Adrenal gland (tissue), 9 donors: ENCODE measurements at regions not wholly inside any gene's neighbourhood (a gene's known extent, or its start where the extent isn't known, plus 50 kb on each side); places are given as distances from the start of the nearest gene placed in this dataset.
"Not testable (repeated sequence)": the region's sequence is repeated elsewhere in the genome, so short reads cannot be mapped to it uniquely, and the experiment has no call there.

Experiments
- DNase-seq, 7 donors: peaks; one replicate each; pipeline ENCODE4 v3.0.0-alpha.2; 2019 to 2020
- H3K27ac ChIP-seq, 5 donors: fragments of 200-600 bp; sonication (generic) in 4 of 5; 1 replicate in 3 of 5; 2 replicates in 2 of 5; pipeline versions ENCODE4 v1.5.1 to v1.8.0; 2016 to 2020; ENCODE audit warnings: mild to moderate bottlenecking in 1 of 5
- H3K27me3 ChIP-seq: fragments of 200-600 bp; 2 replicates; pipeline ENCODE4 v1.8.0; 2021
- H3K36me3 ChIP-seq, 2 donors: fragments of 200-600 bp; replicated peaks in 1 of 2; 1 replicate in 1 of 2; 2 replicates in 1 of 2; pipeline versions ENCODE4 v1.5.1 to v1.8.0; 2018 to 2022
- H3K4me1 ChIP-seq, 2 donors: fragments of 200-600 bp; replicated peaks in 1 of 2; 1 replicate in 1 of 2; 2 replicates in 1 of 2; pipeline versions ENCODE4 v1.5.1 to v1.8.0; 2018 to 2021
- H3K4me3 ChIP-seq, 4 donors: fragments of 200-600 bp; sonication (generic) in 3 of 4; one replicate each; pipeline ENCODE4 v1.5.1; 2016 to 2018
- H3K9me3 ChIP-seq, 3 donors: fragments of 200-600 bp; sonication (generic) in 1 of 3; replicated peaks in 1 of 3; 1 replicate in 2 of 3; 2 replicates in 1 of 3; pipeline versions ENCODE4 v1.5.1 to v1.8.0; 2016 to 2021
- POLR2A ChIP-seq, 2 donors: fragments of 450-650 bp; IDR thresholded peaks; one replicate each; pipeline ENCODE4 v1.6.1; 2017; ENCODE audit warnings: antibody characterized with exemption in 2 of 2, mild to moderate bottlenecking in 2 of 2, moderate library complexity in 1 of 2
- WGBS, 4 donors: extraction: QIAGEN DNeasy Blood & Tissue Kit in 2 of 4; methylation state at CpG; one replicate each; pipeline versions ENCODE4 v1.1.5 to v1.1.7; 2013 to 2017; 5-methylcytosine and 5-hydroxymethylcytosine counted together
- intact Hi-C, 2 donors: fragments of 100-400 bp; cut with DNase I; formaldehyde crosslinking; loops; one replicate each; pipeline versions ENCODE4 v1.14.1 to v1.15.0; 2022 to 2023
- TF ChIP-seq, protein P1 (sequence below), 6 experiments: fragments of 450-650 bp in 4 of 6; fragments of 200-600 bp in 2 of 6; sonication (generic) in 1 of 6; IDR thresholded peaks; 1 replicate in 5 of 6; 2 replicates in 1 of 6; pipeline versions ENCODE4 v1.5.1 to v1.8.0; 2016 to 2021; ENCODE audit warnings: antibody characterized with exemption in 6 of 6, mild to moderate bottlenecking in 2 of 6, moderate library complexity in 1 of 6
- donor health status: healthy with polysubstance abuse.
- donor health status: Bipolar disorder and iron deficiency.
- donor health status: DM: yes; HTN: yes; CAD: no.
- donor health status: DM: no; HTN: no; CAD: no.
- donor health status: DM: no; HTN: no; CAD: no.

- DNase-seq: no peak
- no peaks in the 10 kb centered on the region for H3K9me3 ChIP-seq
Observed at GRCh38 chr5:142398730-142399055, 73.9 kb upstream of the SPRY4 start.

GRCh38 chr5:142398011-142398729, 73.3 kb upstream of the SPRY4 start:
- H3K27me3 ChIP-seq, H3K36me3 ChIP-seq, H3K9me3 ChIP-seq, H3K4me3 ChIP-seq, DNase-seq, H3K4me1 ChIP-seq, intact Hi-C loops: not testable (repeated sequence)
- peak overlapping the region in 1 of 5 donors; percentile 58 for H3K27ac ChIP-seq
- 91 to 93% (median 93%) methylated on average over 13 of the region's 13 CpGs for WGBS, 4 donors

More at GRCh38 chr5:142398730-142399055, 73.9 kb upstream of the SPRY4 start:
- TF ChIP-seq POLR2A (IDR thresholded peaks at IDR 0.05): no peak
- TF ChIP-seq, protein P1, sequence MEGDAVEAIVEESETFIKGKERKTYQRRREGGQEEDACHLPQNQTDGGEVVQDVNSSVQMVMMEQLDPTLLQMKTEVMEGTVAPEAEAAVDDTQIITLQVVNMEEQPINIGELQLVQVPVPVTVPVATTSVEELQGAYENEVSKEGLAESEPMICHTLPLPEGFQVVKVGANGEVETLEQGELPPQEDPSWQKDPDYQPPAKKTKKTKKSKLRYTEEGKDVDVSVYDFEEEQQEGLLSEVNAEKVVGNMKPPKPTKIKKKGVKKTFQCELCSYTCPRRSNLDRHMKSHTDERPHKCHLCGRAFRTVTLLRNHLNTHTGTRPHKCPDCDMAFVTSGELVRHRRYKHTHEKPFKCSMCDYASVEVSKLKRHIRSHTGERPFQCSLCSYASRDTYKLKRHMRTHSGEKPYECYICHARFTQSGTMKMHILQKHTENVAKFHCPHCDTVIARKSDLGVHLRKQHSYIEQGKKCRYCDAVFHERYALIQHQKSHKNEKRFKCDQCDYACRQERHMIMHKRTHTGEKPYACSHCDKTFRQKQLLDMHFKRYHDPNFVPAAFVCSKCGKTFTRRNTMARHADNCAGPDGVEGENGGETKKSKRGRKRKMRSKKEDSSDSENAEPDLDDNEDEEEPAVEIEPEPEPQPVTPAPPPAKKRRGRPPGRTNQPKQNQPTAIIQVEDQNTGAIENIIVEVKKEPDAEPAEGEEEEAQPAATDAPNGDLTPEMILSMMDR (IDR thresholded peaks at IDR 0.05): no peak
- H3K27ac ChIP-seq: peak overlapping the region in 1 of 5 donors; percentile 58
- 68 to 88% (median 85%) methylated on average over 2 to 3 of the region's 3 CpGs for WGBS, 4 donors
- no peak overlapping the region for H3K4me3 ChIP-seq
- no peaks in the 10 kb centered on the region for H3K4me1 ChIP-seq
- intact Hi-C loops: no loop called here
- H3K36me3 ChIP-seq: no peaks in the 10 kb centered on the region
- H3K27me3 ChIP-seq: no peaks in the 10 kb centered on the region

- H3K9me3 ChIP-seq: no peaks in the 10 kb centered on the region
- TF ChIP-seq POLR2A (IDR thresholded peaks at IDR 0.05): no peak
- TF ChIP-seq, protein P1 (IDR thresholded peaks at IDR 0.05): no peak
- H3K4me3 ChIP-seq: no peak overlapping the region
- intact Hi-C loops: no loop called here
- no peaks in the 10 kb centered on the region for H3K27me3 ChIP-seq
- H3K36me3 ChIP-seq: no peaks in the 10 kb centered on the region
- no peak for DNase-seq
- WGBS, 4 donors: 83 to 94% (median 86%) methylated on average over 3 of the region's 3 CpGs
- no peaks in the 10 kb centered on the region for H3K4me1 ChIP-seq
- no peak overlapping the region for H3K27ac ChIP-seq
Observed at GRCh38 chr5:142397178-142397577, 72.4 kb upstream of the SPRY4 start.

GRCh38 chr5:142396436-142397038, 71.7 kb upstream of the SPRY4 start:
- no peak overlapping the region for H3K4me3 ChIP-seq
- H3K27me3 ChIP-seq: no peaks in the 10 kb centered on the region
- H3K36me3 ChIP-seq: no peaks in the 10 kb centered on the region
- no peaks in the 10 kb centered on the region for H3K9me3 ChIP-seq
- 94 to 100% (median 96%) methylated on average over 2 of the region's 2 CpGs for WGBS, 4 donors
- no peak for DNase-seq
- H3K4me1 ChIP-seq: no peaks in the 10 kb centered on the region
- intact Hi-C loops: no loop called here
- no peak for TF ChIP-seq POLR2A (IDR thresholded peaks at IDR 0.05)
- TF ChIP-seq, protein P1 (IDR thresholded peaks at IDR 0.05): no peak
- H3K27ac ChIP-seq: no peak overlapping the region

GRCh38 chr5:142395334-142395733, 70.5 kb upstream of the SPRY4 start:
- Histone ChIP-seq H3K36me3 (no peaks in the 10 kb centered on the region), H3K27me3 (no peaks in the 10 kb centered on the region), H3K27ac (no peak overlapping the region), H3K4me1 (no peaks in the 10 kb centered on the region), H3K9me3 (no peaks in the 10 kb centered on the region), H3K4me3 (no peak overlapping the region)
- DNase-seq: no peak
- intact Hi-C loops: no loop called here
- no peak for TF ChIP-seq POLR2A (IDR thresholded peaks at IDR 0.05)
- TF ChIP-seq, protein P1 (IDR thresholded peaks at IDR 0.05): no peak
- 66 to 76% (median 72%) methylated on average over 4 of the region's 4 CpGs for WGBS, 4 donors
